IMR-90 (cell line): ENCODE measurements at regions not wholly inside any gene's neighbourhood (a gene's known extent, or its start where the extent isn't known, plus 50 kb on each side); places are given as distances from the start of the nearest gene placed in this dataset.
A peak's percentile ranks its signal among the peaks of the same experiment; 100 is the strongest.

ENCODE experiments used
- ATAC-seq: fragments of 200-7000 bp; cut with Tn5 transposase; 2 replicates; pipeline ENCODE4 v1.9.1; 2020; ENCODE audit warnings: low read depth, mild to moderate bottlenecking, moderate library complexity
- BruUV-seq: library from RNA; stranded (reverse); fragments of 400-500 nt; replicated peaks from 2 replicates; lab custom pipeline; 2021; lab: Mats Ljungman, UMichigan
- CTCF ChIA-PET: fragments of 300-600 bp; formaldehyde crosslinking; extraction: SDS; loops from one replicate; lab custom pipeline; 2021; ENCODE audit warnings: antibody characterized with exemption; lab: Yijun Ruan, JAX
- POLR2A ChIA-PET: fragments of 300-600 bp; sonication (Branson Sonifier 250); formaldehyde crosslinking; loops from one replicate; lab custom pipeline; 2022; ENCODE audit warnings: antibody characterized with exemption; ENCODE audit not compliant: unreplicated experiment; lab: Charles Lee
- DNase-seq: peaks from one replicate; pipeline ENCODE4 v3.0.0; 2013
- H2AFZ ChIP-seq: replicated peaks from 2 replicates; pipeline ENCODE3; 2013; ENCODE audit warnings: low read length, mild to moderate bottlenecking; ENCODE audit not compliant: poor library complexity
- H2AK5ac ChIP-seq: 2 replicates; pipeline ENCODE4 v1.6.1; 2013; ENCODE audit warnings: low read depth, low read length, inconsistent platforms
- H2AK9ac ChIP-seq: replicated peaks from 2 replicates; pipeline ENCODE3; 2013; ENCODE audit warnings: mild to moderate bottlenecking, low read depth, low read length, moderate library complexity; ENCODE audit not compliant: poor library complexity
- H2BK120ac ChIP-seq: 2 replicates; pipeline ENCODE4 v1.6.1; 2013; ENCODE audit warnings: low read depth, low read length, inconsistent platforms
- H2BK15ac ChIP-seq: 3 replicates; pipeline ENCODE4 v1.6.1; 2013; ENCODE audit warnings: low read depth, low read length, inconsistent platforms
- H2BK20ac ChIP-seq: 2 replicates; pipeline ENCODE4 v1.6.1; 2013; ENCODE audit warnings: low read depth, mild to moderate bottlenecking, inconsistent platforms, low read length, moderate library complexity
- H2BK5ac ChIP-seq: 2 replicates; pipeline ENCODE4 v1.6.1; 2013; ENCODE audit warnings: mild to moderate bottlenecking, low read depth, low read length, inconsistent platforms; ENCODE audit not compliant: poor library complexity, severe bottlenecking
- H3K14ac ChIP-seq: replicated peaks from 2 replicates; pipeline ENCODE4 v1.6.1; 2013; ENCODE audit warnings: low read depth, low read length, inconsistent platforms
- H3K18ac ChIP-seq: 2 replicates; pipeline ENCODE4 v1.6.1; 2013; ENCODE audit warnings: low read depth, low read length, control low read depth
- H3K23ac ChIP-seq: 2 replicates; pipeline ENCODE4 v1.6.1; 2013; ENCODE audit warnings: low read depth, low read length, inconsistent platforms
- H3K27ac ChIP-seq: 2 replicates; pipeline ENCODE4 v1.5.1; 2013; ENCODE audit warnings: mild to moderate bottlenecking, control low read depth, low read length; ENCODE audit not compliant: insufficient read depth
- H3K27me3 ChIP-seq: 2 replicates; pipeline ENCODE4 v1.6.1; 2013; ENCODE audit warnings: low read length; ENCODE audit not compliant: control insufficient read depth, insufficient read depth
- H3K36me3 ChIP-seq: 2 replicates; pipeline ENCODE4 v1.6.1; 2013; ENCODE audit warnings: low read length, mixed read lengths; ENCODE audit not compliant: control insufficient read depth, insufficient read depth
- H3K4ac ChIP-seq: 2 replicates; pipeline ENCODE4 v1.6.1; 2013; ENCODE audit warnings: low read depth, low read length, inconsistent platforms
- H3K4me1 ChIP-seq: 2 replicates; pipeline ENCODE4 v1.6.1; 2013; ENCODE audit warnings: low read length, mixed read lengths; ENCODE audit not compliant: control insufficient read depth, insufficient read depth
- H3K4me2 ChIP-seq: 2 replicates; pipeline ENCODE4 v1.6.1; 2013; ENCODE audit warnings: low read depth, mild to moderate bottlenecking, control low read depth, low read length, moderate library complexity
- H3K4me3 ChIP-seq: 2 replicates; pipeline ENCODE4 v1.5.1; 2013; ENCODE audit warnings: low read depth, mild to moderate bottlenecking, control low read depth, low read length, moderate library complexity; ENCODE audit not compliant: insufficient read depth
- H3K56ac ChIP-seq: 2 replicates; pipeline ENCODE4 v1.6.1; 2013; ENCODE audit warnings: low read length, inconsistent platforms; ENCODE audit not compliant: insufficient read depth; ENCODE audit errors: extremely low read depth
- H3K79me1 ChIP-seq, 2 experiments: 2 replicates each; pipeline ENCODE4 v1.6.1; 2013; ENCODE audit warnings: low read length in 2 of 2, inconsistent platforms in 1 of 2, low read depth in 1 of 2
- H3K9ac ChIP-seq: 2 replicates; pipeline ENCODE4 v1.6.1; 2013; ENCODE audit warnings: low read depth, low read length, control low read depth
- H3K9me1 ChIP-seq: 2 replicates; pipeline ENCODE4 v1.6.1; 2013; ENCODE audit warnings: low read length, inconsistent platforms; ENCODE audit not compliant: insufficient read depth
- H3K9me3 ChIP-seq: 2 replicates; pipeline ENCODE4 v1.6.1; 2013; ENCODE audit warnings: low read length; ENCODE audit not compliant: control insufficient read depth, insufficient read depth
- H4K20me1 ChIP-seq: 2 replicates; pipeline ENCODE4 v1.6.1; 2013; ENCODE audit warnings: low read length, inconsistent platforms; ENCODE audit not compliant: insufficient read depth
- H4K5ac ChIP-seq: 2 replicates; pipeline ENCODE4 v1.6.1; 2013; ENCODE audit warnings: mild to moderate bottlenecking, low read depth, low read length, control low read depth
- H4K8ac ChIP-seq, 2 experiments: 2 replicates each; pipeline ENCODE4 v1.6.1; 2013; ENCODE audit warnings: low read depth in 2 of 2, low read length in 2 of 2, control low read depth in 1 of 2, inconsistent platforms in 1 of 2
- H4K91ac ChIP-seq: 2 replicates; pipeline ENCODE4 v1.6.1; 2013; ENCODE audit warnings: low read depth, low read length, inconsistent platforms; ENCODE audit not compliant: insufficient read depth
- MAFK ChIP-seq: IDR thresholded peaks from 2 replicates; pipeline ENCODE4 v1.6.1; 2012; ENCODE audit warnings: low read depth, low read length, improper control_type of control experiment
- RFX5 ChIP-seq: IDR thresholded peaks from 2 replicates; pipeline ENCODE4 v1.8.0; 2012; ENCODE audit warnings: low read depth, mild to moderate bottlenecking, low read length, moderate library complexity
- WGBS, 2 experiments: methylation state at CpG; one replicate each; pipeline versions ENCODE4 v1.1.5 to v1.1.7; 2013; ENCODE audit warnings: missing lambda C conversion rate in 2 of 2; ENCODE audit not compliant: insufficient read length in 1 of 2; ENCODE audit errors: extremely low coverage in 2 of 2; 5-methylcytosine and 5-hydroxymethylcytosine counted together
- dilution Hi-C: fragments of 300-500 bp; cut with HindIII; formaldehyde crosslinking; loops from one replicate; pipeline ENCODE4 v1.14.3; 2018; ENCODE audit warnings: low sequenced_read_pairs; ENCODE audit not compliant: unreplicated experiment
- in situ Hi-C: fragments of 300-500 bp; cut with MboI; formaldehyde crosslinking; loops from 3 replicates; pipeline ENCODE4 v1.14.3; 2019; ENCODE audit warnings: low sequenced_read_pairs, inconsistent platforms, mixed read lengths
- intact Hi-C: fragments of 100-400 bp; cut with micrococcal nuclease; formaldehyde crosslinking; loops from 2 replicates; pipeline ENCODE4 v1.10.0; 2022
- TF ChIP-seq, protein P1 (sequence below): fragments of 150-350 bp; IDR thresholded peaks from 2 replicates; pipeline ENCODE4 v1.6.1; 2016; ENCODE audit warnings: low read depth, mild to moderate bottlenecking, low read length, moderate library complexity, borderline replicate concordance

DNA sequence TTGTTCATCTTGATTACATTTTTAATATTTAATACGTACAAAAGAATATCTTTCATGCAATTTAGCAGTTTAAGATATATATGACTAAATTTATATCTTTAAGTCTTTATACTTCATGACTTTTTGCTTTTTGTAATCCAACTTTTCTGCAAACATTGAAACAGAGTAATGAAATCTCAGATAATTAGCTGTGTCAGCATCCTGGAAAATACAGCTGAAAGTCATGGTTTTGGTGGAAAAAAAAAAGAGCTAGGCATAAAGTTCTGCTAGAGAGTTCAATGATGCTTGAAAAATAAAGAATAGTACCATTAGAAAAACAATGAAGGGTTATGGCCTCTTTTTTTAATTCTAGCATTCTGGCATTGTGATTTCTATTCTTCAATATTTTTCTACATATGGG, 387.4 kb upstream of the ROBO2 start:
- H3K9me1 ChIP-seq: no peaks in the 10 kb centered on the region
- H2BK20ac ChIP-seq: no peak overlapping the region
- in situ Hi-C loops: no loop called here
- no peak overlapping the region for H3K18ac ChIP-seq
- ChIA-PET POLR2A (no interaction called here), CTCF (interaction anchor here (0.8 kb wide), 1 partner anchor 25 kb away, joined by 6 read pairs; no protein-coding TSS in a partner anchor)
- no peak overlapping the region for H2BK15ac ChIP-seq
- ATAC-seq (no peak), DNase-seq (no peak)
- WGBS, 2 experiments: no CpG with 5 or more reads among the region's 1 CpG
- TF ChIP-seq RFX5: no peak
- TF ChIP-seq, protein P1, sequence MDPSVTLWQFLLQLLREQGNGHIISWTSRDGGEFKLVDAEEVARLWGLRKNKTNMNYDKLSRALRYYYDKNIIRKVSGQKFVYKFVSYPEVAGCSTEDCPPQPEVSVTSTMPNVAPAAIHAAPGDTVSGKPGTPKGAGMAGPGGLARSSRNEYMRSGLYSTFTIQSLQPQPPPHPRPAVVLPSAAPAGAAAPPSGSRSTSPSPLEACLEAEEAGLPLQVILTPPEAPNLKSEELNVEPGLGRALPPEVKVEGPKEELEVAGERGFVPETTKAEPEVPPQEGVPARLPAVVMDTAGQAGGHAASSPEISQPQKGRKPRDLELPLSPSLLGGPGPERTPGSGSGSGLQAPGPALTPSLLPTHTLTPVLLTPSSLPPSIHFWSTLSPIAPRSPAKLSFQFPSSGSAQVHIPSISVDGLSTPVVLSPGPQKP: no peak
- peak; percentile 83 for TF ChIP-seq MAFK
- no peak overlapping the region for H3K4me3 ChIP-seq
- no peaks in the 10 kb centered on the region for H3K27me3 ChIP-seq
- H3K27ac ChIP-seq: no peak overlapping the region
- H3K56ac ChIP-seq: no peak overlapping the region
- no peak overlapping the region for H3K23ac ChIP-seq
- H3K9me3 ChIP-seq: no peaks in the 10 kb centered on the region
- no peak overlapping the region for H2AFZ ChIP-seq
- H2AK5ac ChIP-seq: no peak overlapping the region
- H4K8ac ChIP-seq: no peak overlapping the region
- no peaks in the 10 kb centered on the region for H3K79me1 ChIP-seq
- no peak overlapping the region for H3K14ac ChIP-seq
- no peak overlapping the region for H2AK9ac ChIP-seq
- H3K4ac ChIP-seq: no peak overlapping the region
- H3K4me1 ChIP-seq: no peaks in the 10 kb centered on the region
- no peak overlapping the region for H2BK120ac ChIP-seq
- H2BK5ac ChIP-seq: no peak overlapping the region
- H3K36me3 ChIP-seq: no peaks in the 10 kb centered on the region
- no peak overlapping the region for H3K9ac ChIP-seq
- no TSS peak for BruUV-seq
- intact Hi-C loops: no loop called here
- H3K4me2 ChIP-seq: no peak overlapping the region
- H4K91ac ChIP-seq: no peak overlapping the region
- dilution Hi-C loops: no loop called here
- no peak overlapping the region for H4K5ac ChIP-seq
- no peaks in the 10 kb centered on the region for H4K20me1 ChIP-seq
